MM.1S (cell line): ENCODE measurements at regions not wholly inside any gene's neighbourhood (a gene's known extent, or its start where the extent isn't known, plus 50 kb on each side); places are given as distances from the start of the nearest gene placed in this dataset.

ENCODE experiments used
- DNase-seq: peaks from one replicate; pipeline ENCODE4 v3.0.0-alpha.2; 2015
- H2AFZ ChIP-seq: fragments of 300-600 bp; sonication (generic); 2 replicates; pipeline ENCODE4 v1.6.0; 2016; ENCODE audit warnings: antibody characterized with exemption, low read length
- H3F3A ChIP-seq: fragments of 300-600 bp; sonication (generic); 2 replicates; pipeline ENCODE4 v1.6.1; 2016; ENCODE audit warnings: mild to moderate bottlenecking, antibody characterized with exemption, low read length, moderate library complexity, mixed read lengths; ENCODE audit not compliant: insufficient read depth
- H3K27ac ChIP-seq: fragments of 300-600 bp; sonication (generic); 2 replicates; pipeline ENCODE4 v1.5.1; 2016; ENCODE audit warnings: mild to moderate bottlenecking, low read length
- H3K27me3 ChIP-seq: fragments of 300-600 bp; sonication (generic); replicated peaks from 2 replicates; pipeline ENCODE4 v1.6.0; 2016; ENCODE audit warnings: low read length; ENCODE audit not compliant: insufficient read depth
- H3K36me3 ChIP-seq: fragments of 300-600 bp; sonication (generic); replicated peaks from 2 replicates; pipeline ENCODE4 v1.6.1; 2016; ENCODE audit warnings: mild to moderate bottlenecking, low read length, mixed read lengths; ENCODE audit not compliant: insufficient read depth
- H3K4me1 ChIP-seq: fragments of 300-600 bp; sonication (generic); 2 replicates; pipeline ENCODE4 v1.6.1; 2016; ENCODE audit warnings: low read length, mixed read lengths
- H3K4me2 ChIP-seq: fragments of 300-600 bp; sonication (generic); 2 replicates; pipeline ENCODE4 v1.6.0; 2016; ENCODE audit warnings: low read depth, low read length
- H3K4me3 ChIP-seq: fragments of 300-600 bp; sonication (generic); 2 replicates; pipeline ENCODE4 v1.5.1; 2016; ENCODE audit warnings: low read length, mixed read lengths
- H3K79me2 ChIP-seq: fragments of 300-600 bp; sonication (generic); 2 replicates; pipeline ENCODE4 v1.6.1; 2016; ENCODE audit warnings: mixed run types, low read length, mixed read lengths
- H3K9ac ChIP-seq: fragments of 300-600 bp; sonication (generic); 2 replicates; pipeline ENCODE4 v1.6.1; 2016; ENCODE audit warnings: low read length, mixed read lengths
- H3K9me2 ChIP-seq: fragments of 300-600 bp; sonication (generic); replicated peaks from 2 replicates; pipeline ENCODE4 v1.6.1; 2016; ENCODE audit warnings: mild to moderate bottlenecking, low read length, mixed read lengths; ENCODE audit not compliant: insufficient read depth
- H3K9me3 ChIP-seq: fragments of 300-600 bp; sonication (generic); replicated peaks from 2 replicates; pipeline ENCODE4 v1.6.1; 2016; ENCODE audit warnings: mild to moderate bottlenecking, low read length, mixed read lengths; ENCODE audit not compliant: insufficient read depth
- H4K20me1 ChIP-seq: fragments of 300-600 bp; sonication (generic); 2 replicates; pipeline ENCODE4 v1.6.1; 2016; ENCODE audit warnings: mild to moderate bottlenecking, low read length, moderate library complexity, mixed read lengths; ENCODE audit not compliant: insufficient read depth
- EZH2 ChIP-seq: fragments of 300-600 bp; sonication (generic); optimal IDR thresholded peaks from 2 replicates; pipeline ENCODE3; 2017; ENCODE audit warnings: low read depth, mild to moderate bottlenecking, antibody characterized with exemption, low read length, mixed read lengths
- EZH2phosphoT487 ChIP-seq: fragments of 300-600 bp; sonication (generic); IDR thresholded peaks from 2 replicates; pipeline ENCODE4 v1.6.1; 2018; ENCODE audit warnings: antibody characterized with exemption, low read length
- TF ChIP-seq, protein P1 (sequence below): fragments of 300-600 bp; sonication (generic); IDR thresholded peaks from 2 replicates; pipeline ENCODE4 v1.5.1; 2016; ENCODE audit warnings: antibody characterized with exemption, low read length, mixed read lengths

DNA sequence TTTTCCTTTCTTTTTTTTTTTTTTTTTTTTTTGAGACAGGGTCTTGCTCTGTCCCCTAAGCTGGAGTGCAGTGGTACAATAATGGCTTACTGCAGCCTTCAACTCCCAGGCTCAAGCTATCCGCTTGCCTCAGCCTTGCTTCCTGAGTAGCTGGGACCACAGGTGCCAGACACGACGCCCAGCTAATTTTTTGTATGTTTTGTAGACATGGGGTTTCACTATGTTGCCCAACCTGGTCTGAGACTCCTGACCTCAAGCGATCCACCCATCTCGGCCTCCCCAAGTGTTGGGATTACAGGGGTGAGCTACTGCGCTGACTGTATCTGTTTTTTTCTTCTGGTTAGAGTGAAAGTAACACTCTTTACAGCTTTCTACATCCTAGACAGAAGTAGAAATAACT is 167.9 kb upstream of the FOXN2 start:
- Histone ChIP-seq H4K20me1 (no peaks in the 10 kb centered on the region), H3K9ac (no peak overlapping the region), H3K4me3 (no peak overlapping the region), H3F3A (no peaks in the 10 kb centered on the region), H3K4me1 (no peaks in the 10 kb centered on the region), H3K36me3 (no peaks in the 10 kb centered on the region), H3K9me3 (no peaks in the 10 kb centered on the region), H3K27ac (no peak overlapping the region), H3K79me2 (no peaks in the 10 kb centered on the region), H3K9me2 (no peaks in the 10 kb centered on the region), H2AFZ (no peak overlapping the region), H3K4me2 (no peak overlapping the region), H3K27me3 (no peaks in the 10 kb centered on the region)
- no peak for DNase-seq
- TF ChIP-seq EZH2 (no peak), EZH2phosphoT487 (no peak)
- TF ChIP-seq, protein P1, sequence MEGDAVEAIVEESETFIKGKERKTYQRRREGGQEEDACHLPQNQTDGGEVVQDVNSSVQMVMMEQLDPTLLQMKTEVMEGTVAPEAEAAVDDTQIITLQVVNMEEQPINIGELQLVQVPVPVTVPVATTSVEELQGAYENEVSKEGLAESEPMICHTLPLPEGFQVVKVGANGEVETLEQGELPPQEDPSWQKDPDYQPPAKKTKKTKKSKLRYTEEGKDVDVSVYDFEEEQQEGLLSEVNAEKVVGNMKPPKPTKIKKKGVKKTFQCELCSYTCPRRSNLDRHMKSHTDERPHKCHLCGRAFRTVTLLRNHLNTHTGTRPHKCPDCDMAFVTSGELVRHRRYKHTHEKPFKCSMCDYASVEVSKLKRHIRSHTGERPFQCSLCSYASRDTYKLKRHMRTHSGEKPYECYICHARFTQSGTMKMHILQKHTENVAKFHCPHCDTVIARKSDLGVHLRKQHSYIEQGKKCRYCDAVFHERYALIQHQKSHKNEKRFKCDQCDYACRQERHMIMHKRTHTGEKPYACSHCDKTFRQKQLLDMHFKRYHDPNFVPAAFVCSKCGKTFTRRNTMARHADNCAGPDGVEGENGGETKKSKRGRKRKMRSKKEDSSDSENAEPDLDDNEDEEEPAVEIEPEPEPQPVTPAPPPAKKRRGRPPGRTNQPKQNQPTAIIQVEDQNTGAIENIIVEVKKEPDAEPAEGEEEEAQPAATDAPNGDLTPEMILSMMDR, result no peak

DNA sequence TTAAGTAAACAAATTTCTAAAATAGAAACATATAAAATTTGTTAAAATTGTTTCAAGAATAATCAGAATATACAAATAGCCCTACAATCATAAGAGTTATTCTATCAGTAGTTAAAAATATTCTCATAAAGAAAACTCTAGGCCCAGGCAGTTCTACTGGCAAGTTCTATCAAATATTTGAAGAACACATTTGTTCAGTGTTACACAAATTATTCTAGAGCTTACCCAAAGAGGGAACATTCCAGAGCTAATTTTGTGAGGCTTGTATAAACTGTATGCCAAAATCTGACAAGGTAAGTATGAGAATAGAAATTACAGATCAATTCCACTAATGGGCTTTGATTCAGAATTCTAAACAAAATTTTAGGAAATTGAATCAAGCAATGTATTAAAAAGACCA is 166.8 kb upstream of the FOXN2 start:
- no peak for DNase-seq
- H4K20me1 ChIP-seq, result no peaks in the 10 kb centered on the region

DNA sequence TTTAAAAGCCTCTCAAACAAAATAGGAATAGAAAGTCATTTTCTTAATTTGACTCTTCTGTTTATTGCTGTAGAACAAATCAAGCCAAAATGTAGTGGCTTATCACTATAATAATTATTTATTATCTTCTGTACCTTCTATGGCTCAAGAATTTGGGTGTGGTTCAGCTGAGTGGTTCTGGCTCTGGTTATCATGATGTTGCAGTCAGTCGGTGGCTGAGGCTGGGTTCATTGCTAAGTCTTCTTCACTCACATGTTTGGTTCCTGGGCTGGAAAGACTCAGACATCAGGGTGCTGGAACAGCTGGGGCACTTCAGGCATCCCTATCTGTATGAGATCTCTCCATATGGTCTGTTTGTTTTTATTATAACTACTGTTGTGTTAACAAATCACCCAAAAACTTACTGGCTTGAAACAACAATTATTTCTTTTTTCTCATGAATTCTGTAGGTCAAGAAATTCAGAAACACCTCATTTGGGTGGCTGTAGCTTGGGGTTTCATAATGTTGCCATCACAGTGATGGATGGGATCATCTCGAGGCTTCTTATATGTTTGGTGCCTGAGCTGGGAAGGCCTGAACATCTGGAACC is 165.5 kb upstream of the FOXN2 start:
- no peak for DNase-seq
- no peaks in the 10 kb centered on the region for H3K4me1 ChIP-seq
- no peaks in the 10 kb centered on the region for H3K27me3 ChIP-seq
- H3K27ac ChIP-seq, result no peak overlapping the region
- H3K4me2 ChIP-seq, result no peak overlapping the region
- no peaks in the 10 kb centered on the region for H3K36me3 ChIP-seq
- H4K20me1 ChIP-seq, result no peaks in the 10 kb centered on the region
- H3K9ac ChIP-seq, result no peak overlapping the region
- H3K4me3 ChIP-seq, result no peak overlapping the region
- TF ChIP-seq EZH2, result no peak
- no peak for TF ChIP-seq EZH2phosphoT487
- TF ChIP-seq, protein P1, result no peak
- H3K9me2 ChIP-seq, result no peaks in the 10 kb centered on the region
- no peaks in the 10 kb centered on the region for H3K9me3 ChIP-seq
- H2AFZ ChIP-seq, result no peak overlapping the region
- H3F3A ChIP-seq, result no peaks in the 10 kb centered on the region
- H3K79me2 ChIP-seq, result no peaks in the 10 kb centered on the region

More for the DNA sequence above, 166.8 kb upstream of the FOXN2 start:
- no peak overlapping the region for H3K4me2 ChIP-seq
- H3K9me3 ChIP-seq, result no peaks in the 10 kb centered on the region
- H3K4me1 ChIP-seq, result no peaks in the 10 kb centered on the region
- H3K27me3 ChIP-seq, result no peaks in the 10 kb centered on the region
- H3K79me2 ChIP-seq, result no peaks in the 10 kb centered on the region
- no peak overlapping the region for H3K27ac ChIP-seq
- no peaks in the 10 kb centered on the region for H3F3A ChIP-seq
- no peak overlapping the region for H2AFZ ChIP-seq
- TF ChIP-seq EZH2phosphoT487 (no peak), EZH2 (no peak)
- TF ChIP-seq, protein P1, result no peak
- H3K9ac ChIP-seq, result no peak overlapping the region
- H3K4me3 ChIP-seq, result no peak overlapping the region
- H3K36me3 ChIP-seq, result no peaks in the 10 kb centered on the region
- no peaks in the 10 kb centered on the region for H3K9me2 ChIP-seq
